MCF 10A (cell line): ENCODE measurements at regions not wholly inside any gene's neighbourhood (a gene's known extent, or its start where the extent isn't known, plus 50 kb on each side); places are given as distances from the start of the nearest gene placed in this dataset.

Experiments
- BruUV-seq: library from RNA; stranded (reverse); fragments of 400-500 nt; replicated peaks from 2 replicates; lab custom pipeline; 2021; lab: Mats Ljungman, UMichigan
- CTCF ChIA-PET: fragments of 300-600 bp; sonication (Branson Sonifier 250); formaldehyde crosslinking; extraction: SDS; loops from one replicate; lab custom pipeline; 2021; ENCODE audit warnings: antibody characterized with exemption, inconsistent platforms; lab: Yijun Ruan, JAX
- POLR2A ChIA-PET: fragments of 300-600, 350-650 bp; sonication (Branson Sonifier 250); formaldehyde crosslinking; extraction: SDS; loops from one replicate; lab custom pipeline; 2020; ENCODE audit warnings: antibody characterized with exemption, inconsistent platforms; lab: Yijun Ruan, JAX
- DNase-seq: peaks from one replicate; pipeline ENCODE4 v3.0.0-alpha.2; 2018; ENCODE audit not compliant: unreplicated experiment
- H3K27ac Mint-ChIP-seq: one replicate; pipeline ENCODE4 v1.8.0; 2022; ENCODE audit warnings: mild to moderate bottlenecking, low read depth, mixed read lengths; ENCODE audit not compliant: unreplicated experiment
- H3K27me3 Mint-ChIP-seq: one replicate; pipeline ENCODE4 v1.8.0; 2022; ENCODE audit warnings: mixed read lengths; ENCODE audit not compliant: insufficient read depth, unreplicated experiment
- H3K36me3 Mint-ChIP-seq: one replicate; pipeline ENCODE4 v1.8.0; 2022; ENCODE audit warnings: mild to moderate bottlenecking, moderate library complexity, mixed read lengths; ENCODE audit not compliant: insufficient read depth, unreplicated experiment
- H3K4me1 Mint-ChIP-seq: one replicate; pipeline ENCODE4 v1.8.0; 2022; ENCODE audit warnings: mixed read lengths; ENCODE audit not compliant: insufficient read depth, unreplicated experiment
- H3K4me3 Mint-ChIP-seq: one replicate; pipeline ENCODE4 v1.8.0; 2022; ENCODE audit warnings: mild to moderate bottlenecking, moderate library complexity, mixed read lengths; ENCODE audit not compliant: unreplicated experiment
- H3K9me3 Mint-ChIP-seq: one replicate; pipeline ENCODE4 v1.8.0; 2022; ENCODE audit warnings: mixed read lengths; ENCODE audit not compliant: unreplicated experiment
- intact Hi-C: fragments of 100-400 bp; cut with micrococcal nuclease; formaldehyde crosslinking; loops from 2 replicates; pipeline ENCODE4 v1.14.1; 2022
- TF ChIP-seq, protein P1 (sequence below): fragments of 200-600 bp; IDR thresholded peaks from one replicate; pipeline ENCODE4 v1.8.0; 2022; ENCODE audit warnings: antibody characterized with exemption, mild to moderate bottlenecking; ENCODE audit not compliant: unreplicated experiment

DNA sequence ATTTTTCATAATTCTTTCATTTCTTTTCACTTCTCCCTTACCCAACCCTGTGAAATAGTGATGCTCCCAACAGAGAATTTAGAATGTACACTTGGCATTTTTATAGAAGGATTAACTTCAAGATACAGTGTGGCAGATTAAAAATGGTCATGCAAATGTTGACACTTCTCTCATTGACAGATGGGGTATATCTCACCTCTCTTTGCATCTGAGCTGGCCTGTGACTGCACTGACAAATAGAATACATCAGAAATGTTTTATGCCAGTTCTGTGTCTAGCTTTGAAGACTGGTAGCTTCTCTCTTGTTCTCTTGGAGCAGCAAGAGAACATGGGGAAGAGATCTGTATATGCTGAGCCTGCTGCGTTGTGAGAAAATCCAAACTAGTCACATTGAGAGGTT is 949.6 kb downstream of the CDH11 start:
- peaks cover 2% of the 10 kb centered on the region for H3K9me3 Mint-ChIP-seq
- no peaks in the 10 kb centered on the region for H3K36me3 Mint-ChIP-seq
- TF ChIP-seq, protein P1, sequence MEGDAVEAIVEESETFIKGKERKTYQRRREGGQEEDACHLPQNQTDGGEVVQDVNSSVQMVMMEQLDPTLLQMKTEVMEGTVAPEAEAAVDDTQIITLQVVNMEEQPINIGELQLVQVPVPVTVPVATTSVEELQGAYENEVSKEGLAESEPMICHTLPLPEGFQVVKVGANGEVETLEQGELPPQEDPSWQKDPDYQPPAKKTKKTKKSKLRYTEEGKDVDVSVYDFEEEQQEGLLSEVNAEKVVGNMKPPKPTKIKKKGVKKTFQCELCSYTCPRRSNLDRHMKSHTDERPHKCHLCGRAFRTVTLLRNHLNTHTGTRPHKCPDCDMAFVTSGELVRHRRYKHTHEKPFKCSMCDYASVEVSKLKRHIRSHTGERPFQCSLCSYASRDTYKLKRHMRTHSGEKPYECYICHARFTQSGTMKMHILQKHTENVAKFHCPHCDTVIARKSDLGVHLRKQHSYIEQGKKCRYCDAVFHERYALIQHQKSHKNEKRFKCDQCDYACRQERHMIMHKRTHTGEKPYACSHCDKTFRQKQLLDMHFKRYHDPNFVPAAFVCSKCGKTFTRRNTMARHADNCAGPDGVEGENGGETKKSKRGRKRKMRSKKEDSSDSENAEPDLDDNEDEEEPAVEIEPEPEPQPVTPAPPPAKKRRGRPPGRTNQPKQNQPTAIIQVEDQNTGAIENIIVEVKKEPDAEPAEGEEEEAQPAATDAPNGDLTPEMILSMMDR, result no peak
- H3K27ac Mint-ChIP-seq, result no peak overlapping the region
- POLR2A ChIA-PET, result no interaction called here
- DNase-seq, result no peak
- H3K4me1 Mint-ChIP-seq, result no peaks in the 10 kb centered on the region
- no peaks in the 10 kb centered on the region for H3K27me3 Mint-ChIP-seq
- intact Hi-C loops, result no loop called here
- H3K4me3 Mint-ChIP-seq, result no peak overlapping the region
- CTCF ChIA-PET, result interaction anchor here (0.9 kb wide), 1 partner anchor 811 kb away, joined by 3 read pairs; no protein-coding TSS in a partner anchor
- no TSS peak for BruUV-seq

DNA sequence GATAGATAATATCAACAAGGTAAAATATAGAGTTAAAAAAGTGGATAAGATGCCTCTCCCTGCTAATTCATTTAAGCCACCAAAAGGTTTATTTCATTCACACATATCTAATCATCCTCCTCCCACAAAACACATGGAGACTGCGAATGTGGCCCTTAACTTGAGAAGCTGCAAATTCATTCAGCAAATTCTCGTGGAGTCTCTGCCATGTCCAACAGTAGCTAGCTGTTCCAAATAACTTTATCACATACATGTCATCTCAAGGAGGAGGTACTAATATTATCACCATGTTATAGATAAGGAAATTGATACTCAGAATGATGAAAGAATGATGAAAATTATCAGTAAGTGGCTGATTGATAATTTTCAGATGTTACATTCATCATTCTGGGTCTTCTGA is 950.2 kb downstream of the CDH11 start:
- CTCF ChIA-PET, result interaction anchor here (0.9 kb wide), 1 partner anchor 810 kb away, joined by 3 read pairs; no protein-coding TSS in a partner anchor
- intact Hi-C loops, result no loop called here
- POLR2A ChIA-PET, result no interaction called here
- Mint-ChIP-seq H3K36me3 (no peaks in the 10 kb centered on the region), H3K4me3 (no peak overlapping the region), H3K9me3 (no peaks in the 10 kb centered on the region), H3K27ac (no peak overlapping the region), H3K4me1 (no peaks in the 10 kb centered on the region), H3K27me3 (no peaks in the 10 kb centered on the region)
- BruUV-seq, result no TSS peak
- TF ChIP-seq, protein P1, result no peak
- DNase-seq, result no peak

DNA sequence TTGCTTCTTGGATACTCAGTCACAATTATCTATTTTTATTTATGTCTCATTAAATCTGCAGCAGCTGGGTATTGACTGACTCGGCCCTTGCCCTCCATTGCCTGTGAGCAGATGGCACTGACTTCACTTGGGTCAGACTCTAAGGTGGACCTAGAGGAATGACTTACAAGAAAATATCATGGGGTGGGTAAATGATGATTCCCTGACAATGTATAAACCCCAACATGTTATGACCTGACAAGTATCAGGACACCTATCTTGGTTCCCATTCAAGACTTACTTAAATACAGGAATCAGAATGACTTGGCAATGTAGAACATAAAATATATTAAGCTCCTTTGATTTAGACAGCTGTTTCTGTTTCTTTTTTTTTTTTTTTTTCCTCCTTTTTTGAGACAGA is 953.5 kb downstream of the CDH11 start:
- no peaks in the 10 kb centered on the region for H3K4me1 Mint-ChIP-seq
- no peaks in the 10 kb centered on the region for H3K9me3 Mint-ChIP-seq
- no peak overlapping the region for H3K4me3 Mint-ChIP-seq
- CTCF ChIA-PET, result interaction anchor here (0.6 kb wide), 2 partner anchors 210 to 972 kb away, joined by 3 read pairs; no protein-coding TSS in a partner anchor
- no peaks in the 10 kb centered on the region for H3K36me3 Mint-ChIP-seq
- no peak for DNase-seq
- intact Hi-C loops, result no loop called here
- H3K27ac Mint-ChIP-seq, result no peak overlapping the region
- TF ChIP-seq, protein P1, result no peak
- POLR2A ChIA-PET, result no interaction called here
- no peaks in the 10 kb centered on the region for H3K27me3 Mint-ChIP-seq
- no TSS peak for BruUV-seq

DNA sequence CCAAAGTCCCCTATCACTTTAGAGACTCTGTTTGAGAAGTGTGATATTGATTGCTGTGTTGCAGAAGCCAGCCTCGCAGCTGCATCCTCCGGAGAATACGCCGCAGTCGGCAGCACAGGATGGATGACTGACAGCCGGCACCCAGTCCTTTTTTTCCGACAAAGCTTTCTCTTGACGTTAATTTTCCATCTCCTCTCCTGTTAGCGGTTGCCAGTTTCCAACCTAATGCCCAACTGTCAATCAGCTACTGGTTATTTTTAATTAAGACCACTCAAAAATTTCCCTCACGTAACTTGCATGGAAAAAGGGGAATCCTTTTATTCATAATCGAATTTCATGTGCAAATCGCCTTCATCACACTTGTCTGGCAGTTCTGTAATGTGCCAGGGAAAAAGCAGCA is 953.9 kb downstream of the CDH11 start:
- intact Hi-C loops, result no loop called here
- no TSS peak for BruUV-seq
- POLR2A ChIA-PET, result no interaction called here
- no peaks in the 10 kb centered on the region for H3K36me3 Mint-ChIP-seq
- no peak overlapping the region for H3K27ac Mint-ChIP-seq
- no peaks in the 10 kb centered on the region for H3K27me3 Mint-ChIP-seq
- no peak for DNase-seq
- no peaks in the 10 kb centered on the region for H3K4me1 Mint-ChIP-seq
- CTCF ChIA-PET, result interaction anchor here (0.6 kb wide), 1 partner anchor 210 kb away, joined by 3 read pairs; no protein-coding TSS in a partner anchor
- H3K4me3 Mint-ChIP-seq, result no peak overlapping the region
- no peaks in the 10 kb centered on the region for H3K9me3 Mint-ChIP-seq
- TF ChIP-seq, protein P1, result no peak
